D721Med (cell line): ENCODE measurements at regions not wholly inside any gene's neighbourhood (a gene's known extent, or its start where the extent isn't known, plus 50 kb on each side); places are given as distances from the start of the nearest gene placed in this dataset.

ENCODE experiments used
- DNase-seq: peaks from one replicate; pipeline ENCODE4 v3.0.0; 2011; ENCODE audit warnings: low spot score; ENCODE audit not compliant: insufficient read length
- FAIRE-seq: peaks from 2 replicates; lab custom pipeline; 2011; peaks lifted over from hg19 to GRCh38; lab: Jason Lieb, UNC
- TF ChIP-seq, protein P1 (sequence below): IDR thresholded peaks from 2 replicates; pipeline ENCODE4 v1.5.1; 2012; ENCODE audit warnings: mild to moderate bottlenecking, control low read depth; ENCODE audit not compliant: insufficient read depth; ENCODE audit errors: missing control alignments

DNA sequence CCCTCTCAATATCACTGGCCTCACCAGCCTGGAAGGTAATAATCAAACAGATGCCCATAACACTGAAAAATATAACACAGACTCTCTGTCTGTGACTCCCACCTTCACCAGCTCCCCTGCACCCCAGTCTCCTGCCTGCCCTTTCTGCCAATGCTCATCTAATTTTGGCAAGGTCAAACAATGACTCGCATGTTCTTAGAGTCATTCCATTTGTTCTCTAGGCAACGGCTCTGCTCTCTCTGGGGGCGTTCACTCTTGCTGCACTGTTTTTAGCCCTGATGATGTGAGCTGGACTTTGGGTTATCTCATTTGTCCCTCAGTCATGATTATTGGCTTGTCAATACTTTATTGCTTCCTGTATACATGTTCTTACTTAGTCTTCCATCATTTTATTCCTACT lies 691.8 kb downstream of the FLRT2 start:
- DNase-seq (no peak), FAIRE-seq (no peak)
- TF ChIP-seq, protein P1, sequence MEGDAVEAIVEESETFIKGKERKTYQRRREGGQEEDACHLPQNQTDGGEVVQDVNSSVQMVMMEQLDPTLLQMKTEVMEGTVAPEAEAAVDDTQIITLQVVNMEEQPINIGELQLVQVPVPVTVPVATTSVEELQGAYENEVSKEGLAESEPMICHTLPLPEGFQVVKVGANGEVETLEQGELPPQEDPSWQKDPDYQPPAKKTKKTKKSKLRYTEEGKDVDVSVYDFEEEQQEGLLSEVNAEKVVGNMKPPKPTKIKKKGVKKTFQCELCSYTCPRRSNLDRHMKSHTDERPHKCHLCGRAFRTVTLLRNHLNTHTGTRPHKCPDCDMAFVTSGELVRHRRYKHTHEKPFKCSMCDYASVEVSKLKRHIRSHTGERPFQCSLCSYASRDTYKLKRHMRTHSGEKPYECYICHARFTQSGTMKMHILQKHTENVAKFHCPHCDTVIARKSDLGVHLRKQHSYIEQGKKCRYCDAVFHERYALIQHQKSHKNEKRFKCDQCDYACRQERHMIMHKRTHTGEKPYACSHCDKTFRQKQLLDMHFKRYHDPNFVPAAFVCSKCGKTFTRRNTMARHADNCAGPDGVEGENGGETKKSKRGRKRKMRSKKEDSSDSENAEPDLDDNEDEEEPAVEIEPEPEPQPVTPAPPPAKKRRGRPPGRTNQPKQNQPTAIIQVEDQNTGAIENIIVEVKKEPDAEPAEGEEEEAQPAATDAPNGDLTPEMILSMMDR, result no peak

DNA sequence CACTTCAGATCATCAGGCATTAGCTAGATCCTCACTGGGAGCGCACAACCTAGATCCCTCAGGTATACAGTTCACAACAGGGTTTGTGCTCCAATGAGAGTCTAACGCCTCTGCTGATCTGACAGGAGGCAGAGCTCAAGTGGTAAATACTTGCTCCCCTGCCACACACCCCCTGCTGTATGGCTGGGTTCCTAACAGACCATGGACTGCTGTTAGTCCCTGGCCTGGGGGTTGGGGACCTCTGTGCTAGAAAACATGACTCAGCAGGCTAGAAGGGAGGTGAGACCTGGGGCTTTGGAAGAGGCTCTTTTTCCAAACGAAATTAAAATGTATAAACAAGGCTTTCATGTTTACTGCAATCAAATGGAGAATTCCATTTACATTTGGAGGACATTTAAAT lies 691.1 kb downstream of the FLRT2 start:
- TF ChIP-seq, protein P1, result no peak
- no peak for DNase-seq
- FAIRE-seq, result no peak

DNA sequence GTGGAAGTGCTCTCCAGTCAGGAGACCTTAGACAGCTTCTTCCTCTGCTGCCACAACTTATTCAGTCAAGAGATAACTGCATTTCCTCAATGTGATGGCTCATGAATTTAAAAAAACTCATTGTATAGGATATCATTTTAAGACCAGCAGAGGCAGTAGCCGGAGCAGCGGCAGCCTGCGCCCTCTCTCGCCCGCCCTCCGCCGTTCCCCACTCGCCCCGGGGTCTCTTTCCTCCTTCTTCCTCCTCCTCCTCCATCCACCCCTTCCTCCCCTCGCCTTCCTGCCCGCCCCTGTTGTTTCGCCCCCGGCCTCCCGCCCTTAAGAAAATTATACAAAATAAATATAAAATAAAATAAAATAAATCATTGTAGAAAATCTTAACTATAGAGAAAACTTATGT lies 687.6 kb downstream of the FLRT2 start:
- DNase-seq (no peak), FAIRE-seq (no peak)
- TF ChIP-seq, protein P1, result no peak

DNA sequence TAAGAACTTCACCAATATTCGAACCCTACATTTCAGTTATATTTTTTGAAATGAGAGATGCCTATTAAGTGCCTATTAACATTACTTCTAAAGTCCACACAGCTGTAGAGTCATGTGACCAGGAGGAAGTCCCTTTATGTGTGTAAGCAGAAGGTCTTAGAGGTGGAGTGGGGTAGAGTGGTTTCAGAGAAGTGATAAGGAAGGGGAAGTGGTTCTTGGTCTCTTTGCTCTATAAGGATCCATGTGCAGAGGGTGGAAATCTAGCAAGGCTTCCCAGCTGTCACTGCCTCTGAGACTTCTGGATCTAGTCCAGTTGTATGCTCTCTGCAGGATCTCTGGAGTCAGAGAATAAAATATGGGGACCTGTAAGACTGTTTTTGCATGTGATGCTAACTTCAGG lies 673.9 kb downstream of the FLRT2 start:
- TF ChIP-seq, protein P1, result no peak
- no peak for DNase-seq
- no peak for FAIRE-seq

DNA sequence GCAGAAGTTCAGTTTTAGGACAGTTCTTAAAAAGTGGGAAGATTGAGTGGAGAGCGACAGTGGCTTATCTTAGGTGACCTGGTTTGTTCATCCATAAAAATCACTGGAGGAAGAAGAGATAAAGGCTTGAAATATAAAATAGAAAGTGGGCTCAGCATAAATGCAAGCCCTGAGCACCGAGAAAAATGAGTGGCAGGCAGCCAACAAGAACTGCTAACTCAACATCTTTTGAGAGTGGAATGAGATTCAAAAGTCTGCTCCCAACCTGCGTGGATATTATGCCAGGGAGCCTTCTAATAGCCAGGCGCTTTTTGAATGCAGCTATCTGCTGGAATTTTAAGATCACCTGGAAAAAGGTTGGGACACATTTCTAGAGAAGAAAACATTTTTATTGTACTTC lies 666.5 kb downstream of the FLRT2 start:
- FAIRE-seq (no peak), DNase-seq (no peak)
- TF ChIP-seq, protein P1, result no peak

DNA sequence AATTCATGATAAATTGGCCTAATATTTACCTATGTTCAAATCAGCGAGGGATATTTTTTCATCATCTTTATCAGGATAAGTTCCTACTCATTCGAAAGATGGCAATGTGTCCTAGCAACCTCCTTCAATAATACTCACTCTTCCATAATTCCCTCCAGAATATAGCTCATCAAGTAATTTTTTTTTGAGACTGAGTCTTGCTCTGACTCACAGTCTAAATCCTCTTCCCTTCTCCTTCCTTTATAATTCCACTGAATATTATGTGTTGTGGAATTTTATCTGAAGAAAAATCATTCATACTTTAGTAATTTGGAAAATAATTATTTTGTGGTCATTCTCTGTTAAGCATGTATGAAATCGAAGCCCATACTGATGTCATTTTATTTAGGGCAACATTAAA lies 663.8 kb downstream of the FLRT2 start:
- FAIRE-seq, result no peak
- DNase-seq, result no peak
- TF ChIP-seq, protein P1, result no peak

DNA sequence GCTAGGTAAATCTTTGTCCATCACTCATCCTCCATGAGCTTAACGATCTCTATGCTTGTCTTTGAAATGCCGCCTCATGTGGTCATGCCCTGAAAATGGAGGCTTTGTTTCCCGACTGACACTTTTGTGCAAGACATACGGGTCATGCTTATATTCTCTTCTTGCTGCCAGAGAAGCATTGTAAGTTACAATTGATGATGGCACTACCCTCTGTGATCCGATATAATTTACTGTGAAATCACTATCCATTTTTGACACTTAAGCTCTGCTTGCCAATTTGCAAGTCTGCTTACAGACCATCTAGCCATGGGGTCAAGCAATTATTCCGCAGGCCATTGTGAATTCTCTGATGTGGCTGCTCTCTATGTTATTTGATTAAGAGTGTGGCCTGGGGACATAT lies 650.0 kb downstream of the FLRT2 start:
- no peak for DNase-seq

More for the DNA sequence above, 650.0 kb downstream of the FLRT2 start:
- FAIRE-seq, result no peak
- TF ChIP-seq, protein P1, result no peak
